ENCODE measurements at regions not wholly inside any gene's neighbourhood (a gene's known extent, or its start where the extent isn't known, plus 50 kb on each side); places are given as distances from the start of the nearest gene placed in this dataset.

DNA sequence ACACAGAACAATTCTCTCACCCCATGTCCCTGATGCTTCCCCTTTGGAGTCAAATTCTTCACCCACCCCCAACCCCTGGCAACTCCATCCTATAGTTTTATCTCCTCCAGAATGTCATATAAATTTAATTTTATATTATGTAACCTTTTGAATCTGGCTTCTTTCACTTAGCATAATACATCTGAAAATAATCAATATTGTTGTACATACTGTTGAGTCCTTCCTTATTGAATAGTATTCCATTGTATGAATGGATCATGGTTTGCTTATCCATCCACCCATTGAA lies 98.9 kb upstream of the TSC22D2 start:
- no peak overlapping the region for H2AFZ ChIP-seq (ENCODE audit: control insufficient read depth, low read depth, low read length)
- RAD21 ChIA-PET (ENCODE audit: unreplicated experiment), result no interaction called here
- ATAC-seq (no peak), FAIRE-seq (no peak), DNase-seq (ENCODE audit: low read depth, low spot score) (no peak)
- SMC1A ChIA-PET (ENCODE audit: uncharacterized antibody, unreplicated experiment), result no interaction called here
- intact Hi-C loops (cut with micrococcal nuclease; ENCODE audit: unreplicated experiment) (no loop called here), in situ Hi-C loops (cut with MboI) (no loop called here)
- H3K79me2 ChIP-seq (ENCODE audit: control insufficient read depth, insufficient read depth, low read length), result no peaks in the 10 kb centered on the region
- no peak overlapping the region for H3K4me2 ChIP-seq (ENCODE audit: control insufficient read depth, insufficient read depth)
- H3K27me3 ChIP-seq (replicated peaks in 1 of 2; ENCODE audit: control insufficient read depth in 2 of 2, insufficient read depth in 2 of 2, low read length in 1 of 2), result no peaks in the 10 kb centered on the region
- TF ChIP-seq RBBP5 (conservative IDR thresholded peaks at IDR 0.05), result no peak
- no peak for TF ChIP-seq IKZF2 (IDR thresholded peaks at IDR 0.05)
- TF ChIP-seq, protein P1, sequence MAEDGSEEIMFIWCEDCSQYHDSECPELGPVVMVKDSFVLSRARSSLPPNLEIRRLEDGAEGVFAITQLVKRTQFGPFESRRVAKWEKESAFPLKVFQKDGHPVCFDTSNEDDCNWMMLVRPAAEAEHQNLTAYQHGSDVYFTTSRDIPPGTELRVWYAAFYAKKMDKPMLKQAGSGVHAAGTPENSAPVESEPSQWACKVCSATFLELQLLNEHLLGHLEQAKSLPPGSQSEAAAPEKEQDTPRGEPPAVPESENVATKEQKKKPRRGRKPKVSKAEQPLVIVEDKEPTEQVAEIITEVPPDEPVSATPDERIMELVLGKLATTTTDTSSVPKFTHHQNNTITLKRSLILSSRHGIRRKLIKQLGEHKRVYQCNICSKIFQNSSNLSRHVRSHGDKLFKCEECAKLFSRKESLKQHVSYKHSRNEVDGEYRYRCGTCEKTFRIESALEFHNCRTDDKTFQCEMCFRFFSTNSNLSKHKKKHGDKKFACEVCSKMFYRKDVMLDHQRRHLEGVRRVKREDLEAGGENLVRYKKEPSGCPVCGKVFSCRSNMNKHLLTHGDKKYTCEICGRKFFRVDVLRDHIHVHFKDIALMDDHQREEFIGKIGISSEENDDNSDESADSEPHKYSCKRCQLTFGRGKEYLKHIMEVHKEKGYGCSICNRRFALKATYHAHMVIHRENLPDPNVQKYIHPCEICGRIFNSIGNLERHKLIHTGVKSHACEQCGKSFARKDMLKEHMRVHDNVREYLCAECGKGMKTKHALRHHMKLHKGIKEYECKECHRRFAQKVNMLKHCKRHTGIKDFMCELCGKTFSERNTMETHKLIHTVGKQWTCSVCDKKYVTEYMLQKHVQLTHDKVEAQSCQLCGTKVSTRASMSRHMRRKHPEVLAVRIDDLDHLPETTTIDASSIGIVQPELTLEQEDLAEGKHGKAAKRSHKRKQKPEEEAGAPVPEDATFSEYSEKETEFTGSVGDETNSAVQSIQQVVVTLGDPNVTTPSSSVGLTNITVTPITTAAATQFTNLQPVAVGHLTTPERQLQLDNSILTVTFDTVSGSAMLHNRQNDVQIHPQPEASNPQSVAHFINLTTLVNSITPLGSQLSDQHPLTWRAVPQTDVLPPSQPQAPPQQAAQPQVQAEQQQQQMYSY (CRISPR knock-in tag; IDR thresholded peaks at IDR 0.05), result no peak
- no peak for TF ChIP-seq SUZ12 (IDR thresholded peaks at IDR 0.05; ENCODE audit: unreplicated experiment)
- TF ChIP-seq NR2C2 (IDR thresholded peaks at IDR 0.05; ENCODE audit: borderline replicate concordance, control insufficient read depth, insufficient read length, low read depth), result no peak
- no TSS peak for BruUV-seq (replicated peaks)
- H3K9me3 ChIP-seq (replicated peaks; ENCODE audit: control insufficient read depth, insufficient read depth, low read length), result no peaks in the 10 kb centered on the region
- no peaks in the 10 kb centered on the region for H3K36me3 ChIP-seq (ENCODE audit: control insufficient read depth in 2 of 2, insufficient read depth in 2 of 2, low read length in 1 of 2)
- CTCF ChIA-PET, result interaction anchor here (0.6 kb wide), 1 partner anchor 37 kb away, joined by 3 read pairs; no protein-coding TSS in a partner anchor
- no peak overlapping the region for H3K9ac ChIP-seq (ENCODE audit: control insufficient read depth, insufficient read depth, low read length)
- H3K4me1 ChIP-seq (ENCODE audit: control insufficient read depth, insufficient read depth, low read length), result no peaks in the 10 kb centered on the region
- no peak overlapping the region for H3K27ac ChIP-seq (ENCODE audit: control insufficient read depth, insufficient read depth)
- POLR2A ChIA-PET, result no interaction called here
- H3K4me3 ChIP-seq, result no peak overlapping the region
- no peaks in the 10 kb centered on the region for H4K20me1 ChIP-seq (ENCODE audit: control insufficient read depth, insufficient read depth)
